Panc1 (cell line): ENCODE measurements at regions not wholly inside any gene's neighbourhood (a gene's known extent, or its start where the extent isn't known, plus 50 kb on each side); places are given as distances from the start of the nearest gene placed in this dataset.

Experiments used
- POLR2AphosphoS5 ChIP-seq: IDR thresholded peaks from 2 replicates; pipeline ENCODE4 v1.6.1; 2012; ENCODE audit warnings: mild to moderate bottlenecking, low read depth, low read length, moderate library complexity
- SIN3A ChIP-seq: IDR thresholded peaks from 2 replicates; pipeline ENCODE4 v1.6.1; 2012; ENCODE audit warnings: low read depth, mild to moderate bottlenecking, low read length, moderate library complexity, borderline replicate concordance; ENCODE audit not compliant: insufficient read depth
- TCF7L2 ChIP-seq: IDR thresholded peaks from 2 replicates; pipeline ENCODE4 v1.6.1; 2011; ENCODE audit warnings: mild to moderate bottlenecking, low read depth, low read length, inconsistent platforms
- TF ChIP-seq, protein P1 (sequence below): fragments of 450-650 bp; IDR thresholded peaks from 2 replicates; pipeline ENCODE4 v1.5.1; 2017; ENCODE audit warnings: mild to moderate bottlenecking
- TF ChIP-seq, protein P2 (sequence below), 2 experiments: IDR thresholded peaks; 2 replicates each; pipeline ENCODE4 v1.6.1; 2011 to 2012; ENCODE audit warnings: low read depth in 2 of 2, control low read depth in 1 of 2, low read length in 1 of 2, mild to moderate bottlenecking in 1 of 2, moderate library complexity in 1 of 2; ENCODE audit not compliant: insufficient read depth in 1 of 2

DNA sequence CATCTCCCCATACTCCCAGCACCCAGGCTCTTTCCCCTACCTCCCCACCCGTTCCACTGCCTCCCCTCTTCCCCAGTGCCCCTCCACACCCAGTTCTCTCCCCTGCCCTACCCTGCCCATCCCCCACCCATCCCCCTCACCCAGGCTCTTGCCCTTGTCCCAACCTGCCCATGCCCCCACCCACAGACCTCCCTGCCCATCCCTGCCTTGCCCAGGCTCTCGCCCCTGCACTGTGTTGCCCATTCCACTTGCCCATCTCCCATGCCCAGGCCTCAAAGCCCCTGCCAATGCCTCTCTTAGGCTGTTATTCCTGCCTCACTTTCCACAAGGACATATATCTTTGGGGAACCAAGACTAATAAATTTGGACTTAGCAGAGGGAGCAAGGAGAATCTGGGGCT, 262.6 kb upstream of the CXCL12 start:
- TF ChIP-seq POLR2AphosphoS5 (no peak), SIN3A (no peak), TCF7L2 (no peak)
- TF ChIP-seq, protein P1, sequence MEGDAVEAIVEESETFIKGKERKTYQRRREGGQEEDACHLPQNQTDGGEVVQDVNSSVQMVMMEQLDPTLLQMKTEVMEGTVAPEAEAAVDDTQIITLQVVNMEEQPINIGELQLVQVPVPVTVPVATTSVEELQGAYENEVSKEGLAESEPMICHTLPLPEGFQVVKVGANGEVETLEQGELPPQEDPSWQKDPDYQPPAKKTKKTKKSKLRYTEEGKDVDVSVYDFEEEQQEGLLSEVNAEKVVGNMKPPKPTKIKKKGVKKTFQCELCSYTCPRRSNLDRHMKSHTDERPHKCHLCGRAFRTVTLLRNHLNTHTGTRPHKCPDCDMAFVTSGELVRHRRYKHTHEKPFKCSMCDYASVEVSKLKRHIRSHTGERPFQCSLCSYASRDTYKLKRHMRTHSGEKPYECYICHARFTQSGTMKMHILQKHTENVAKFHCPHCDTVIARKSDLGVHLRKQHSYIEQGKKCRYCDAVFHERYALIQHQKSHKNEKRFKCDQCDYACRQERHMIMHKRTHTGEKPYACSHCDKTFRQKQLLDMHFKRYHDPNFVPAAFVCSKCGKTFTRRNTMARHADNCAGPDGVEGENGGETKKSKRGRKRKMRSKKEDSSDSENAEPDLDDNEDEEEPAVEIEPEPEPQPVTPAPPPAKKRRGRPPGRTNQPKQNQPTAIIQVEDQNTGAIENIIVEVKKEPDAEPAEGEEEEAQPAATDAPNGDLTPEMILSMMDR: no peak
- TF ChIP-seq, protein P2, sequence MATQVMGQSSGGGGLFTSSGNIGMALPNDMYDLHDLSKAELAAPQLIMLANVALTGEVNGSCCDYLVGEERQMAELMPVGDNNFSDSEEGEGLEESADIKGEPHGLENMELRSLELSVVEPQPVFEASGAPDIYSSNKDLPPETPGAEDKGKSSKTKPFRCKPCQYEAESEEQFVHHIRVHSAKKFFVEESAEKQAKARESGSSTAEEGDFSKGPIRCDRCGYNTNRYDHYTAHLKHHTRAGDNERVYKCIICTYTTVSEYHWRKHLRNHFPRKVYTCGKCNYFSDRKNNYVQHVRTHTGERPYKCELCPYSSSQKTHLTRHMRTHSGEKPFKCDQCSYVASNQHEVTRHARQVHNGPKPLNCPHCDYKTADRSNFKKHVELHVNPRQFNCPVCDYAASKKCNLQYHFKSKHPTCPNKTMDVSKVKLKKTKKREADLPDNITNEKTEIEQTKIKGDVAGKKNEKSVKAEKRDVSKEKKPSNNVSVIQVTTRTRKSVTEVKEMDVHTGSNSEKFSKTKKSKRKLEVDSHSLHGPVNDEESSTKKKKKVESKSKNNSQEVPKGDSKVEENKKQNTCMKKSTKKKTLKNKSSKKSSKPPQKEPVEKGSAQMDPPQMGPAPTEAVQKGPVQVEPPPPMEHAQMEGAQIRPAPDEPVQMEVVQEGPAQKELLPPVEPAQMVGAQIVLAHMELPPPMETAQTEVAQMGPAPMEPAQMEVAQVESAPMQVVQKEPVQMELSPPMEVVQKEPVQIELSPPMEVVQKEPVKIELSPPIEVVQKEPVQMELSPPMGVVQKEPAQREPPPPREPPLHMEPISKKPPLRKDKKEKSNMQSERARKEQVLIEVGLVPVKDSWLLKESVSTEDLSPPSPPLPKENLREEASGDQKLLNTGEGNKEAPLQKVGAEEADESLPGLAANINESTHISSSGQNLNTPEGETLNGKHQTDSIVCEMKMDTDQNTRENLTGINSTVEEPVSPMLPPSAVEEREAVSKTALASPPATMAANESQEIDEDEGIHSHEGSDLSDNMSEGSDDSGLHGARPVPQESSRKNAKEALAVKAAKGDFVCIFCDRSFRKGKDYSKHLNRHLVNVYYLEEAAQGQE (IDR thresholded peaks at IDR 0.05; ENCODE audit: insufficient read depth in 1 of 2, low read depth in 2 of 2, low read length in 1 of 2): no peak
